GM19324 (cell line): ENCODE measurements at regions not wholly inside any gene's neighbourhood (a gene's known extent, or its start where the extent isn't known, plus 50 kb on each side); places are given as distances from the start of the nearest gene placed in this dataset.
A peak's percentile ranks its signal among the peaks of the same experiment; 100 is the strongest.

ENCODE experiments used
- ATAC-seq: cut with Tn5 transposase; IDR thresholded peaks from one replicate; pipeline ENCODE4 v1.9.1; 2021; ENCODE audit warnings: mild to moderate bottlenecking, moderate library complexity; ENCODE audit not compliant: unreplicated experiment, low FRiP score

DNA sequence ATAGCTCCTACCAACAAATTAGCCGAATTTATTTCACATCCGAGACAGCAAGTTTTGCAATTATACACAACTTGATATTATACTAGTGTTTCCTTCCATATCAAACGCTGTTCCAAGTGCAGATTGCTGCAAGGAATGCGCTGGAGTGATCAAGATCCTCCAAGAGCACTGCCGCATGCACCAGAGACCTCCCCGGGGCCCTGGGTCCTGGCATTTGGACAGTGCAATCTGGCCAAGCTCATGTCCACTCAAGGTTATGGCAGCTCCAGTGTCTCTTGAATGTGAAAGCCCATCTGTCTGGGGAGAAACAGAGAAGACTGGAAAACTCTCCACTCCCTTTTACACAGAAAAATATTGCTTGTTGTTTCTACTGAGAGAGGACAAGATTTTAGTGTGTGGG, 111.9 kb downstream of the HSPH1 start:
- no peak for ATAC-seq

DNA sequence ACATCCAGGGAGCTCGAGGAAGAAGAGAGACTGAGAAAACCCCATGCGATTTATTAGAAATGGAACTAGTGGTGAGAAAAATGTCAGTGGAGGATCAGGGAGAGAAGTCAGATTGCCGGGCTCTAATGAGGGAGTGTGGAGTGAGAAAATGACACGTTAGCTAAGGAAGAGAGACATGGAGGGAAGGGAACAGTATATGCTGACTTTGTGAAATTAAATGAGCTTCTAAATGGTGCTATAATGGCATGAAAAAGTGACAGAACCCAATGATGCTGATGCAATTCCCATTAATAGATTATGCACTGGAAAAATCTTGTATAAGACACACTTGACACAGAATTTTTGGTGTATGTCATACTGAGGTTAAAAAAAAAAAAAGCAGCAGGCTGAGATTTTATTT, 112.6 kb downstream of the HSPH1 start:
- ATAC-seq = no peak

DNA sequence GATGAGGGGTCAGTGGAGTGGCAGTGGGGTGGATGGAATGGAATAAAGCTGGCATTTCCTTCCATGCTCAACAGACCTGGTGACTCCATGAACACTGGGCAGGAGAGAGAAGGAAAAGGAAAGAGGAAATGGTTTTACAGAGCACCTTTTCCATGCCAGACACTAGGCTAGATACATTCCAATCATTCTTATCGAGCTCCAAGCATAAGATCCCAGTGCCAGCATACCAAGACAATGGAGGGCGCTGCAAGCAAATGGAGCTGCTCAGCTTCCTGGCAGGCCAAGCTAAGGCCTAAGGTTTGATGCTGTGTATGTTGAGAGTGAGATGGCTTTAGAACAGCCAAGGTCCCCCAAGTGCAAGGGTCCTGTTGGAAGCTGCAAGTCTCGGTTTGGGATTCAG, 113.2 kb downstream of the HSPH1 start:
- no peak for ATAC-seq

DNA sequence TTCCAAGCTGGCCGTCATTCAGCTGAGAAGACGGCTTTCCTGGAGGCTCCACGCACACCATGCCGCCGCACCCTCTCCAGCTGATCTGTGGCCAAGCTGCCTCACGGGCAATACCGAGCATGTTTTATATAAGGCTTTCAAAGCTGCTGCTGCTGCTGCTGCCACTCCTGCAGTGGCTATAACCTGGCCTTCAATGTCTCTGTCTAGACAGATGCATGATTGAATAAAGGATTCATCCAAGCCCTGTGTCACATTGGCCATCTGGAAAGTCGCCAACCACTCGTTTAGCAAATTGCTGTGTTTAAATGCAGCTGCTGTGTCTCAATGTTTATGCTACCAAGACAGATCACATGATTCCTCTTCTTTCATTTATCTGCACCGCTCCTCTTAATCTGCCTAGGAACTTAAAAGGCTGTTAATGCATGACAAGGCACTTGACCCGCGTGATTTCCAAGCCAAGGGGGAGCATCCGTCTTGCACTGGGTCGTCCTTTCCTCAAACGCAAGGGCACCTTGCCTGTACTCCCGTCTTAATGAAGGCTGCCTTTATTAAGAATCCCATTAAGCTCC, 114.3 kb downstream of the TEX26 start:
- ATAC-seq = no peak

DNA sequence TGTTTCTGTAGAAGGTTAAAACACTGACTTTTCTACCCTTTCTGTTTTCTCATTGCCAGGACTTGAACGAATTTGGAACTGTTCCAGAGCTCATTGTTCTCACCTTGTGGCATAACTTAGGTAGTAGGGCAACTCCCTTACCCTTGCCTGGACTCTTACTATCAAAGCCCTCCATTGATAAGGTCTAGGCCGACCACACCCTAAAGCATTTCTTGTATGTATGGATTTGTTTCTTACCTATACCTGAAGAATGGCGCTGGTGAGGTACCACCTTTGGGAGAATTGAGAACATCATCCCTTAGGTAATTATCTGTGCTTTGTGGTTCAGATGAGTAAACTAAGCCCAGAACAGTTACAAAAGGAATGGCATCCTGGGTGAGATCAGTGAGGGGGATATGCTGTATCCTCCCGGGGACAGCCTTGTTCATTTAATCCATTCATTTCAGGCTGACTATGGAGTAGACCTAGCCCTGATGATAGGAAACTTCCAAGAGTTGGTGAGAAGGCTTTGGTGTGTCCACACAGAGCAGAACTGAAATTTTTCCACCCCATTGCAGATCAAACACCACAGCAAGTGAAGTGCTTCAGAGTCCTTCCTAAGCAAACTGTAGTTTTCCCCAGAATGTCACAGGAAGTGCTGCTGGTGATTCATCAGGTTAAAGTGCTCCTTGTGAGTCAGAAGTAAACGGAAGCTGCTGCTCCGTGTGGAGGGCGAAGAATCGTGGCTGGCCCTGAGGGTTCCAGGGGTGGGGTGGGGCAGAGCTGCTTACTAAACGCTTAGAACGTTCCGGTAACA, 113.0 kb downstream of the TEX26 start:
- ATAC-seq = no peak

DNA sequence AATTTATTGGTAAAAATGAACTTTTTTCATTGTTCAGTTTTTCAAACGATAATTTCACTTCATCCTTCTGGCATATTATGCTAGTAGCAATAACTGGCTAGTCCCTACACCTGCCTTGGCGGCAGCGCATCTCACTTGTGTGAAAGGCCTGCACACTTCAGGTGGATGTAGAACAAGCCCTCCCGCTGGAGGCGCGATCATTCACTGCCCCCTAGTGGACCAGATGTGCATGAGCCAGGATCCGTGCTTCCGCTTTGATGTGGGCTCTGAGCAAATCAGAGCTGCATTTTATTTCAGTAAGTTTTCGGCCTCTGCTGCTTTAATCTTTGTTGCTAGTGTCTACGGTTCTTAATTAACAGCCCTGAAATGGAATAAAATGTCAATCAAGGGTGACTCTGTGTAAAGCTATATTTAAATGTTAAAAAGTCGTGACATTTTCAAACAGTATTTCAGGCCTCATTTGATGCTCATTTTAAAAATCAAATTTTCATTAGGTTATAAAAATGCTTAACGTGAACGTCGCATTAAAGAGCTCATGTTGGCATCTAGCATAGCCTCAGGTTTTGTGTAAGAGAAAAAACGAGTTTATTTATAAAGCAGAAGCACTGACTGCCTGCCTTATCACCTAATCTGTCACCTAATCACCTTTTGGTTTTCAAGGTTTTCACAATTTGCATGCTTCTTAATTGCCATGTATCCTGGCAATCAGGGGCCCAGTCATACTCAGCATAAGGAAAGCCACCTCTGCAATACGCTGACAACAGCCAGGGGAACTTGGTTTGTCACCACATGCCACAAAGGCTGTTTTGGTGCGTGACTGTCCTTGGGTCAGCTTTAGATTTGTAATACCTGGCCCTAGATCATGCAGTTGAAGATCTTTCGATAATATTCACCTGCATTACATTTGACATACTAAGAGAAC, 112.2 kb downstream of the TEX26 start:
- peak; percentile 81 for ATAC-seq

DNA sequence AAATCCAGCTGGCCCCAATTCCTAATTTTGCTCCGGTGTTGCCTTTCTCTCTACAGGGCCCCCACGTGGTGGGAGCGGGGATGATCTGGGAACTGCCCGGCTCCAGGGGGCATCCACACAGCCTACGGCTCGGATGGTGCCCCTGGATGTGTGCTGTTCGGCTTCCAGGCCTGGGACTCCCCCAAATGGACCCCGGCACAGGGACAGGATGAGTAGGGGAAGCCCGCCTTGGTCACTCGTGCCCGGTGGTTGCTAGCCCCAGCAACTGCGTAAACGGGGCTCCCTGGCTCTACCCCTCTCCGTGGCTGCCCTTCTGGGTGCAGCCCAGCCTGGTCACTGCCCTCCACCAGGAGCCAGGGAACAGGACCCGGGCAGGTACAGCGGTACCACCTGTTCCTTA, 111.5 kb downstream of the TEX26 start:
- peak; percentile 20 for ATAC-seq

DNA sequence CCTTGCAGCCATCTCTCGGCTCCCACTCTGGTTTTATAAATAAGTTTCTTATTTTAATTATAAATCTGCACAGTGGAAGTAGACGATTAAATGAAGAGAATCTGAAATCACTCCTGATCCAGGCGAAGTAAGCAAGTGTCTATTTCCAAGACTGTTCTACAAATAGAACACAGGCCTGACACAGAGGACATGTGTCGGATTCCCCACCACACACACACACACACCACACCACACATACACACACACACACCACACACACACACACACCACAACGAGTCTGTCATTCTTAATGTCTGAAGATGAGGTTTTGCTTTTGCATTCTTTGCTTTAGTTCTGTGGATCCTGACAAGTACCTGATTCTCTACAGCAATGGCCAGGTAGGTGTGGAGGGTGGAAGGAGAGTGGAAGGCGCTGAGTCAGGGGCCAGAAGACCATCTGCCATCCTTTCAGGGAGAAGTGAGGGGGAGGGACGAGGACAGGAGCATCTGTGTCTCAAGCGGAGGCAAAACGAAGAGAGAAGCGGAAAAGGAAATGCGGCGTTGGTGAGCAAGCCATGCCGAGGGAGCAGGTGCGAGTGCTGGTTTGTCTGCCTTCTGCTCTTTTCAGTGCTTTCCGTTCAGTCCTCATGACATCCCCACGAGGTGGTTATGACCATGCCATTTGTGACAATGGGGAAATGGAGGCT, 110.2 kb downstream of the TEX26 start:
- ATAC-seq = no peak

DNA sequence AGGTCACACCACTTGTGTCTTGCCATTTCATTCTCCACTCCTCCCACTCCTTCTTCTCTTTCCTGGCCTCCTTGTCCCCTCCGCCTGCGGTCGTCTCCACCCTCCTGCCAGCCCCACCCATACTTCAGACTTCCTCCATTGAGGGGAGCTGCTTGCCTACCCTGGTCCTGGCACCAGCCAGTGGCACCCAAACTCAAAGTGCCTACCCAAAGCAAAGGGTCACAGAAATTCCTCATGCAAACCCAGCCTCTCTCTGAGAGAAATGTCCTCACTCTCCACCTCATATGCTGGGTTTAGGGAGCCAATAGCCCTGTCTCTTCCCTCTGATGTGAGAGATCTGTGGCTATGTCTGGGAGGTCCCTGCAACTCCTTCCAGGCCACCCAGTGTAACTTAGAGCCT, 109.6 kb downstream of the TEX26 start:
- no peak for ATAC-seq

DNA sequence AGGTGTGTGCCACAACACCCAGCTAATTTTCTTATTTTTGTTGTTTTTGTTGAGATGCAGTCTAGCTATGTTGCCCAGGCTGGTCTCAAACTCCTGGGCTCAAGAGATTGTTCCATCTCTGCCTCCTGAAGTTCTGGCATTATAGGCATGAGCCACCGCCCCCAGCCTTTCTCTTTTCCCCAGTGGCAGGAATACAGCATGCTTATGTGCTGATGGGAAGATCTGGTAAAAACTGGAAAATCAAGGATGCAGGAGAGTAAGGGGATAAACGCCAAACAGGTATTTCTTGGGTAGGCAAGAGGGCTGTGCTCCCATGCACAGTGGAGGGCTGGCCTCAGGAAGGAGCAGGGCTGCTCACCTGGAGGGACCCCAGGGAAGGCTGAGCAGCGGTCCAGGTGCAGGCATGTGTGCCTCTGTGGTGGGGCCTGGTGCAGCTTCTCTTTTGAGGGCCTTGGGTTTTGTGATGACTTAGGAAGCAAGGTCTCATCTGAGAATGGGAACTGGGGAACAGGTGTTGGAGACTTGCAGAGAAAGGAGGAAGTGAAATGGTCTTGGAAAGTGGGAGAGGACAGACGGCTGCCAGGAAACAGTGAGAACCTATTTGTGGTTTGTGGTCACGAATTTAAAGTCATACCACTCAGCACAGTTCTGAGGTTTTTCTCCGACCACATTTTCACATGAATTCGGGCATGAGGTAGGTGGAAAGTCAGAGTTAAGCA, 106.5 kb downstream of the TEX26 start:
- peak; percentile 68 for ATAC-seq

DNA sequence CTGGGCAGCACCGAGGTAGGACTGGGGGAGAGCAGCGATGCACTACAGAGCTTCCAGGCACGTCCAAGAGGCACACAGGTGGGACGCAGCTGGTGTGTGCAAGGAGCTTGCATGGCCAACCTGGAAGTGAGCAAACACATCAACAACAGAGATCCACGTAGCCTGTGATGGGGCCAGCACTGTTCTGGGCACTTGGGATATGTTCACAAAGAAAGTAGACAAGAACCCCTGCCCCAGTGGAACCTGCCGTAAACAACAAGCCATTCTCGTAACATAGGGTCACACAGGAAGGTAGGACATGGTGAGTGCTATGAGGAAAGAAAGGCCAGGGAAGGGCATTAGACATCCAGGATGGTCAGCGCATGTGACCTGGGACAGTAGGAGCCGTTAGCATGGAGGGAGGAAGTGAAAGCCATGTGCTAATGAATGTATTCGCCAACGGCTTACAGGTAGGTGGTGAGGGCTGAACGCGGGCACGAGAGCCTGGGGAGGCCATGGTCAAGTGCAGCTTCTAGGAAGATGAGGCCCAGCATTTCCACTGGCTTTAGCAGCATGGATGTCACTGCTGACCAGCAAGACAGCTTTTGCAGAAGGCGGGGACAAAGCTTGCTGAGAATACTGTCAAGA, 105.5 kb downstream of the TEX26 start:
- no peak for ATAC-seq

DNA sequence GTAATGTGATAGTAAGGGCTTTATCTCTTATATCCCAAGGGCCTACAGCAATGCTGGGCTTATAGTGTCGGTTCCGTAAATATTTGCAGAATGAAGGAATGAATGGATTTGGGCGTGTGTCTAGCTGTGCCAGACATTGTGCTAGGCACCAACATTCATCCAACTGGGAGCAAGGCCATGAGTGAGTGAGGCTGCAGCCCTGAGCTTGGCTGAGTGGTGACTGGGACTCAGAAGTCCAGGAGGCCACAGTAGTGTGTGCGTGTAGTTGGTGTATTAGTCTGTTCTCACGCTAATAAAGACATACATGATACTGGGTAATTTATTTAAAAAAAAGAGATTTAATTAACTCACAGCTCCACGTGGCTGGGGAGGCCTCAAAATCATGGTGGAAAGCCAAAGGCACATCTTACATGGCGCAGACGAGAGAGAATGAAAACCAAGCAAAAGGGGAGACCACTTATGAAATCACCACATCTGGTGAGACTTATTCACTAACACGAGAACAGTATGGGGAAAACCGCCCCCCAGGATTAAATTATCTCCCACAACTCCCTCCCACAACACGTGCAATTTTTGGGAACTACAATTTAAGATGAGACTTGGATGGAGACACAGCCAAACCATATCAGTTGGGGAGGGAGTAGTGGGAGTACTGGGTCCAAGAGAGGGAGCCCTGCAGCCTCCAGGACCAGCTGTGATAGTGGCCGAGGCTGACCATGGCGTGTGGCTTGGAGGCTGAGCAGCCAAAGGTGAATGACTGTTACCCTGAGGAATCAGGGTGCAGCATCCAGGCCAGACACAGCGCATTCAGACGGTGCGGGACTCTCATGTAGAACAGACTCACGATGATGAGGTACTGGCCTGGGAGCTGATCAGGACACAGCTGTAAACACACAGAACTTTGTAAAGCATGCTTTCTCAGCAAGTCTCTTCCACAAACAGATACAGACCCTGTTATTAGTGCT, 104.6 kb downstream of the TEX26 start:
- no peak for ATAC-seq

DNA sequence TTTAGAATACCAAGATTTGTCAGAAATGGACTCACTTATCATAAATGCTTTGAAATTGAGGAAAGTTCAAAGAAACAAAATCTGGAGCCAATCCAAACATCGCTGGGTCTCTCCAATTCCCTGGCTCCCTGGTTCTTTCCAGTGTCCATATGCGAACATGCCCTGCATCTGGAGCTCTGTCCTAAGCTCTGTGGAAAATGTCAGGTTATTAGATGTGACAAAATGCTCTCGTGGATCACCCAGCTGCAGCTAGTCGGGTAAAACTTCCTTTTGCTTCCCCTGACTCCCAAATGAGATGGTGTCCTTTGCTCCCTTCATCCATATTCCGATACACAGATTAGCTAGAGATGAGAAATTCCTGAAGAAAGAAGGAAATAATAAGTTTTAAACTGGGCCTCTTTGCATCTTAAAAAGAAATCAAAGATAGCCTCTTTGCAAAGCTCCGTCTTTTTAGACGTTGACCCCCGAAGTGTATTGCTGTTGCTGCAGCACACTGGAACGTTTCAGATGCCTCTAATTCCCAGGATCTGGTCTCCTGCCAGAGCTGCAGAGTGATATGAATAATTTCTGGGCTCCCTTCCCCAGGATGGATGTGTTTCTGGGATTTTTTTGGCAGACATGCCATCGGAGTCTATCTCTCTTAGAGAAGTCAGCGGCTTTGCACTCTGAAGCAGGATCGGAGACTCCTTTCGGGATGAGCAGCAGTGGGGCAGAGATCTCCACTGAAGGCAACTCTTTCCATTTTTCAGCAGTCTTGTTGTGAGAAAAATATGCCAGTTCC, 102.9 kb downstream of the TEX26 start:
- no peak for ATAC-seq

DNA sequence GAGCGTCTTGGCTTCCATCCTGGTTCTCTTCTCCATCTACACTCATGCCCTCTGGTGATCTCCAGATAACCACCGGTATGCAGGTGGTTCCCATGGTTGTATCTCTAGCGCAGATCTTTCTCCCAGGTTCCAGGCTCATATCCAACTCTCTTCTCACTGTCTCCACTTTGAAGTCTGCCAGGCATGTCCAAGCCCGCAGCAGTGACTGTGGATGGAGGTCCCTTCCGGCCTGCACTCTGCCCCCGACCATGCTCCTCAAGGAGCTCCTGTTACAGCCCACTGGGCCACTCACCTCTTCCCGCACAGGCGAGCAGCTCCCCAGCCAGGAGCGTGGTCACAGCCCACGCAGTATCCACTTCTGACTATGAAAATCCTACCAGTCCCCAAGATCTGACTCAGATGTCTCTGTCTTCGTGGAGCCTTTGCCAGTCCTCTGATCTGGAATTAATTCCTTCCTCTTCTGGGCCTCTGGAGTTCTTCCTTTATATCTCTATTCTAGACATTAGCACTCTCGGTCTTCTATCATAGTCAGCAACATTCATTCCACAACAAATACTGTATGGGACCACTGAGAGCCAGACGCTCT, 100.2 kb downstream of the TEX26 start:
- no peak for ATAC-seq

DNA sequence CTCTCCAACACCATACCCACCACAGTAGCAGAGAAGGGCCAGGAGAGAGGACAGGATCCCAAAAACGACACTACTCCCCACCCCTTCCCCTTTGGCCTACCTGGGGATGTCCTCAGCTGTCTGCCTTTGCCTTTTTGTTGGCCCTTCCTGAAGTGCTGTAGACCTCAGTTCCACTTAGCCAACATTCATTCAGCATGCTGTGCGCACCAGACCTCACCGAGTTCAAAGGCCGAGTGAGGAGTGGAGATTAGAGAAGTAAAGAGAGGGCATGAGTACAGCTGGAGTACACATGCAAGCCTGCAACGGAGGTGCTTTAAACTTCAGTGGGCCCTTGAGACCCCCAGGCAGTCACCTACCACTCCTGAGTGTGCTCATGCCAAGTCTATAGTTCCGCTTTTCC, 99.0 kb downstream of the TEX26 start:
- no peak for ATAC-seq

DNA sequence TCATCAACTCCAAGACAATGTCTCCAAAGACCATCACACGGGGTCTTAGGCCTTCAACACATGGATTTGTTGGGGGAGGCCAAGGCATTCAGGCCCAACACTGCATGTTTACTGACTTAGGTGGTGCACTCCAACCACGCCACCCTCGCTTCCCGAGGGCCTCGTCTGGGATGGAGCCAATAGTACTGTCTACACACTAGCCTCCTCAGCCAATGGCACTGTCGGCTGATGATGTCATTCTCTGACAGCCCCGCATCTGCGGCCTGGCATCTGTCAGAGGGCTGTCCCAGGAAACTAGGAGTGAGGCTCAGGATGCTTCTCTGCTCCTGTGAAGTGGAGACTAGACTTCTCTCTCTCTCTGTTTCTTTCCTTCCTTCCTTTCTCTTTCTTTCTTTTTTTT, 96.6 kb downstream of the TEX26 start:
- ATAC-seq = no peak

DNA sequence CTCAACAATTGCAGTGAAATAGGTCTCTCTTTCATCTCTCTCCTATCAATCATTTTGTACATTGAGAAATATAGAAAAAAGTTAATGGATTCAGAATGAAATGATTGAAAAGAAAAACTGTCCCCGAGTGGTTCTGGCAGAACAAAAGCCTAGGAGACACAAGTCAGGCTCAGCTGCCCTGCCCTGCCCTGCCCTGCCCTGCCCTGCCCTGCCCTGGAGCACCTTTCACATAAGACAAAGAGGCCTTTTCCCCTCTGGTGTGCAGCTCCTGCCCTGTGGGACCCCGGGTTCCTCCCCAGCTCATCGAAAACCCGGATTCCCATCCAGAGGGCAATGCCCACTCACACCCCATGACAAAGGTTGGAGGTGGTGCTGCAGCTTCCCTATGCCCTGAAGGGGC, 94.7 kb downstream of the TEX26 start:
- ATAC-seq = no peak
